ENCODE measurements at regions not wholly inside any gene's neighbourhood (a gene's known extent, or its start where the extent isn't known, plus 50 kb on each side); places are given as distances from the start of the nearest gene placed in this dataset.
"Not testable (repeated sequence)": the region's sequence is repeated elsewhere in the genome, so short reads cannot be mapped to it uniquely, and the experiment has no call there.

GRCh38 chr12:127149226-127149964 lies 1117.6 kb upstream of the TMEM132C start:
- no peaks in the 10 kb centered on the region for H3K36me3 ChIP-seq (ENCODE audit: control insufficient read depth in 1 of 2, insufficient read depth in 2 of 2, low read length in 2 of 2)
- no peaks in the 10 kb centered on the region for H3K27me3 ChIP-seq (ENCODE audit: control insufficient read depth in 1 of 2, insufficient read depth in 2 of 2, low read length in 2 of 2)
- H3K4me3 ChIP-seq (ENCODE audit: low read depth in 1 of 2, low read length in 2 of 2): no peak overlapping the region
- no peaks in the 10 kb centered on the region for H3K9me3 ChIP-seq (ENCODE audit: control insufficient read depth in 1 of 2, low read length in 2 of 2)
- no peak overlapping the region for H3K27ac ChIP-seq (ENCODE audit: low read depth, low read length)
- peaks cover 0 to 3% of the 10 kb centered on the region in 2 donors for H3K4me1 ChIP-seq (ENCODE audit: control insufficient read depth in 1 of 2, insufficient read depth in 2 of 2, low read length in 2 of 2)
- no peak overlapping the region for H3K9ac ChIP-seq (ENCODE audit: low read depth in 1 of 2, low read length in 2 of 2)

GRCh38 chr12:127150028-127150427 lies 1116.9 kb upstream of the TMEM132C start:
- H3K9ac ChIP-seq (ENCODE audit: low read depth in 1 of 2, low read length in 2 of 2): no peak overlapping the region
- no peaks in the 10 kb centered on the region for H3K9me3 ChIP-seq (ENCODE audit: control insufficient read depth in 1 of 2, low read length in 2 of 2)
- no peak overlapping the region for H3K27ac ChIP-seq (ENCODE audit: low read depth, low read length)
- H3K4me3 ChIP-seq (ENCODE audit: low read depth in 1 of 2, low read length in 2 of 2): no peak overlapping the region
- H3K36me3 ChIP-seq (ENCODE audit: control insufficient read depth in 1 of 2, insufficient read depth in 2 of 2, low read length in 2 of 2): no peaks in the 10 kb centered on the region
- peaks cover 0 to 3% of the 10 kb centered on the region in 2 donors for H3K4me1 ChIP-seq (ENCODE audit: control insufficient read depth in 1 of 2, insufficient read depth in 2 of 2, low read length in 2 of 2)
- H3K27me3 ChIP-seq (ENCODE audit: control insufficient read depth in 1 of 2, insufficient read depth in 2 of 2, low read length in 2 of 2): no peaks in the 10 kb centered on the region

DNA sequence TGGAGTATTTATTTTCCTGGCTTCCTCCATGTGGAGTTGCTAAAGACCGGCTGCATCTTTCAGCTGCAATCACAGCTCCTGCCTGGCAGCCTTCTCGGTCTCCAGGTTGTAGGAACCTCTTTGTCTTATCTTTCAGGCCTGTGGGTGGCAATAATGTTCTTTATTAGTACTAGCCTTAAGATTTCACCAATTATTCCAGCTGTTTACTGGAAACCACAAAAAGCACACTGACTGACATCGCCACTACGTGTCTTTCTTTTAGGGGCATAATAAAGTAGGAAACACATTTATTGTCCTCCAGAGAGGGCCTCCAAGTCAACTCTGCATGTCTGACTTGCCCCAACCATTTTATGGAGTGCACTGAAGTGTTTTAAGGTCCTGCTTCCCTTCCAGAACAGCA lies 1116.5 kb upstream of the TMEM132C start:
- Histone ChIP-seq H3K4me1 (ENCODE audit: control insufficient read depth in 1 of 2, insufficient read depth in 2 of 2, low read length in 2 of 2) (peaks cover 0 to 3% of the 10 kb centered on the region in 2 donors), H3K9ac (ENCODE audit: low read depth in 1 of 2, low read length in 2 of 2) (no peak overlapping the region)

GRCh38 chr12:127150956-127151355 lies 1116.0 kb upstream of the TMEM132C start:
- H3K9ac ChIP-seq (ENCODE audit: low read depth in 1 of 2, low read length in 2 of 2): no peak overlapping the region
- H3K27ac ChIP-seq (ENCODE audit: low read depth, low read length): no peak overlapping the region
- peaks cover 0 to 3% of the 10 kb centered on the region in 2 donors for H3K4me1 ChIP-seq (ENCODE audit: control insufficient read depth in 1 of 2, insufficient read depth in 2 of 2, low read length in 2 of 2)
- no peaks in the 10 kb centered on the region for H3K27me3 ChIP-seq (ENCODE audit: control insufficient read depth in 1 of 2, insufficient read depth in 2 of 2, low read length in 2 of 2)
- H3K36me3 ChIP-seq (ENCODE audit: control insufficient read depth in 1 of 2, insufficient read depth in 2 of 2, low read length in 2 of 2): no peaks in the 10 kb centered on the region
- no peaks in the 10 kb centered on the region for H3K9me3 ChIP-seq (ENCODE audit: control insufficient read depth in 1 of 2, low read length in 2 of 2)
- H3K4me3 ChIP-seq (ENCODE audit: low read depth in 1 of 2, low read length in 2 of 2): no peak overlapping the region

More for the DNA sequence above, 1116.5 kb upstream of the TMEM132C start:
- no peaks in the 10 kb centered on the region for H3K36me3 ChIP-seq (ENCODE audit: control insufficient read depth in 1 of 2, insufficient read depth in 2 of 2, low read length in 2 of 2)
- H3K27me3 ChIP-seq (ENCODE audit: control insufficient read depth in 1 of 2, insufficient read depth in 2 of 2, low read length in 2 of 2): no peaks in the 10 kb centered on the region
- H3K9me3 ChIP-seq (ENCODE audit: control insufficient read depth in 1 of 2, low read length in 2 of 2): no peaks in the 10 kb centered on the region
- H3K27ac ChIP-seq (ENCODE audit: low read depth, low read length): no peak overlapping the region
- no peak overlapping the region for H3K4me3 ChIP-seq (ENCODE audit: low read depth in 1 of 2, low read length in 2 of 2)

DNA sequence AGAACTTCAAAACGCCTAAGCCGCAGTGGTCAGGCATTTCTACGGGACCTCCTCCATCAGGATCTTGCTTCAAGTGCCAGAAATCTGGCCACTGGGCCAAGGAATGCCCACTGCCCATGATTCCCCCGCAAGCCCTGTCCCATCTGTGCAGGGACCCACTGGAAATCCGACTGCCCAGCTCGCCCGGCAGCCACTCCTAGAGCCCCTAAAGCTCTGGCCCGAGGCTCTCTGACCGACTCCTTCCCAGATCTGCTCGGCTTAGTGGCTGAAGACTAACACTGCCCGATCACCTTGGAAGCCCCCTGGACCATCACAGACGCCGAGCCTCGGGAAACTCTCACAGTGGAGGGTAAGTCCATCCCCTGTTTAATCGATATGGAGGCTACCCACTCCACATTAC lies 1113.0 kb upstream of the TMEM132C start:
- Histone ChIP-seq H3K27me3 (ENCODE audit: control insufficient read depth in 1 of 2, insufficient read depth in 2 of 2, low read length in 2 of 2) (no peaks in the 10 kb centered on the region), H3K27ac (ENCODE audit: low read depth, low read length) (no peak overlapping the region), H3K4me3 (ENCODE audit: low read depth in 1 of 2, low read length in 2 of 2) (no peak overlapping the region), H3K36me3 (ENCODE audit: control insufficient read depth in 1 of 2, insufficient read depth in 2 of 2, low read length in 2 of 2) (no peaks in the 10 kb centered on the region), H3K4me1 (ENCODE audit: control insufficient read depth in 1 of 2, insufficient read depth in 2 of 2, low read length in 2 of 2) (no peaks in the 10 kb centered on the region), H3K9me3 (ENCODE audit: control insufficient read depth in 1 of 2, low read length in 2 of 2) (no peaks in the 10 kb centered on the region), H3K9ac (ENCODE audit: low read depth in 1 of 2, low read length in 2 of 2) (no peak overlapping the region)

DNA sequence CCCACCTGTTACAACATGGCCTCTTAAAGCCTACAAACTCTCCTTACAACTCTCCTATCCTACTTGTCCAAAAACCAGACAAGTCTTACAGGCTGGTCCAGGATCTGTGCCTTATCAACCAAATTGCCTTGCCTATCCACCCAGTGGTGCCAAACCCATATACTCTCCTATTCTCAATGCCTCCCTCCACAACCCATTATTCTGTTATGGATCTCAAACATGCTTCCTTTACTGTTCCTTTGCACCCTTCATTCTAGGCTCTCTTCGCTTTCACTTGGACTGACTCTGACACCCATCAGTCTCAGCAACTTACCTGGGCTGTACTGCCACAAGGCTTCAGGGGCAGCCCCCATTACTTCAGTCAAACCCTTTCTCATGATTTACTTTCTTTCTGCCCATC lies 1112.1 kb upstream of the TMEM132C start:
- not testable (repeated sequence) for H3K4me1 ChIP-seq (ENCODE audit: control insufficient read depth in 1 of 2, insufficient read depth in 2 of 2, low read length in 2 of 2); H3K9ac ChIP-seq (ENCODE audit: low read depth in 1 of 2, low read length in 2 of 2); H3K4me3 ChIP-seq (ENCODE audit: low read depth in 1 of 2, low read length in 2 of 2); H3K9me3 ChIP-seq (ENCODE audit: control insufficient read depth in 1 of 2, low read length in 2 of 2); H3K36me3 ChIP-seq (ENCODE audit: control insufficient read depth in 1 of 2, insufficient read depth in 2 of 2, low read length in 2 of 2); H3K27me3 ChIP-seq (ENCODE audit: control insufficient read depth in 1 of 2, insufficient read depth in 2 of 2, low read length in 2 of 2); H3K27ac ChIP-seq (ENCODE audit: low read depth, low read length)

GRCh38 chr12:127155935-127156619 lies 1110.9 kb upstream of the TMEM132C start:
- not testable (repeated sequence) for H3K4me3 ChIP-seq (ENCODE audit: low read depth in 1 of 2, low read length in 2 of 2); H3K4me1 ChIP-seq (ENCODE audit: control insufficient read depth in 1 of 2, insufficient read depth in 2 of 2, low read length in 2 of 2); H3K9ac ChIP-seq (ENCODE audit: low read depth in 1 of 2, low read length in 2 of 2); H3K9me3 ChIP-seq (ENCODE audit: control insufficient read depth in 1 of 2, low read length in 2 of 2); H3K27me3 ChIP-seq (ENCODE audit: control insufficient read depth in 1 of 2, insufficient read depth in 2 of 2, low read length in 2 of 2); H3K27ac ChIP-seq (ENCODE audit: low read depth, low read length); H3K36me3 ChIP-seq (ENCODE audit: control insufficient read depth in 1 of 2, insufficient read depth in 2 of 2, low read length in 2 of 2)

DNA sequence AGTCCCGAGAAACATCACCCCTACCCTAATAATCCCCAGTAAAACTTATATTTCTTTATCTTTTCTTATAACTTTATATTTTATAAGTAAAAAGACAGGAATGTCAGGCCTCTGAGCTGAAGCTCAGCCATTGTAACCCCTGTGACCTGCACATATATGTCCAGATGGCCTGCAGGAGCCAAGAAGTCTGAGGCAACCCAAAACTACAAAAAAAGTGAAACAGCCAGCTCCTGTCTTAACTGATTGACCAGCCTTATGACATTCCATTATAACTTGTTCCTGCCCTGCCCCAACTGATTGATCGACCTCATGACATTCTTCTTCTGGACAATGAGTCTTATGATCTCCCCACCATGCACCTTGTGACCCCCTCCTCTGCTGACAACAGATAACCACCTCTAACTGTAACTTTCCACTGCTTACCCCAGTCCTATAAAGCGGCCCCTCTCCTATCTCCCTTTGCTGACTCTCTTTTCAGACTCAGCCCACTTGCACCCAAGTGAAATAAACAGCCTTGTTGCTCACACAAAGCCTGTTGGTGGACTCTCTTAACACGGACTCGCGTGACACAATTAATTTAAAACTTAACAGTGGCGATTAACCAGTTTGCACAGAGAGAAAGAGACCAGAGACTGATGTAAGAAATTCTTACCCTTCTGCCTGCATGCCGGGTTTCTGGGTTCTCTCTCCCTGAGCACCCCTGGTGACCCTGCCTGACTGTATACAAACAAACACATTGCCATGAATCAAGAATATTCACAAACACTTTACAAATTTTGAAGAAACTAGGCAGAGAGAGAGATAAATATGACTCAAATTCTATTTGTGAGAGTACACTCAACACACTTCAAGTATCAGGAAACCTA lies 1109.2 kb upstream of the TMEM132C start:
- not testable (repeated sequence) for H3K4me3 ChIP-seq (ENCODE audit: low read depth in 1 of 2, low read length in 2 of 2); H3K27me3 ChIP-seq (ENCODE audit: control insufficient read depth in 1 of 2, insufficient read depth in 2 of 2, low read length in 2 of 2); H3K9ac ChIP-seq (ENCODE audit: low read depth in 1 of 2, low read length in 2 of 2); H3K4me1 ChIP-seq (ENCODE audit: control insufficient read depth in 1 of 2, insufficient read depth in 2 of 2, low read length in 2 of 2); H3K27ac ChIP-seq (ENCODE audit: low read depth, low read length); H3K9me3 ChIP-seq (ENCODE audit: control insufficient read depth in 1 of 2, low read length in 2 of 2); H3K36me3 ChIP-seq (ENCODE audit: control insufficient read depth in 1 of 2, insufficient read depth in 2 of 2, low read length in 2 of 2)

DNA sequence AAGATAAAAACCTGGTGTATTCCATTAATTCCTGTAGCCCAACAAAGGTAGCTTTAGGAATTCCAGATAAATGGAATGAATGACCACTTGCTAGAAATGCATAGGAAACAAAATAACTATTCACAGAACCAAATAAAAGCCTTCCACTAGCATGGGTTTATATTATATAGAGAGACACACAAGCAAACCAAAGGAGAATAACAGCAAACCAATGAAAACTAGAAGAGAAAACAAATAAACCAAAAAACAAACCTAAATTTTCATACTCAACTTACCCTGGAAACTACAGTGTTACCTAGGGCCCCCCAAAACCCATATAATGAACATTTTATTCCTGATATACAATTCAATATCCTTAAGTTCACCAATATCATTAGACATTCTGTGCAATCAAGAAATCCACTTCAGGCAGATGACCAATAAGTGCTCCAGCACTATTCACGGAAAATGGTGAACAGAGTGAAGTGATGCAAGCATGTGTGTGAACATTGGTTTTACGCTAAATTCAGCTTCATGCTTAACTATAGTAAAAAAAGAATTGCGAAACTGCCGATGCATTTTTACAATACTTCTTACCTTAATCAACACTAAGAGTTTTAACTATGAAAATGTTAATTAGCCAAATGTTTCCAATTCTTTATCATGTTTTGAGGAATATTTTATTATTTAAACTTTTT lies 1108.4 kb upstream of the TMEM132C start:
- Histone ChIP-seq H3K36me3 (ENCODE audit: control insufficient read depth in 1 of 2, insufficient read depth in 2 of 2, low read length in 2 of 2) (no peaks in the 10 kb centered on the region), H3K4me1 (ENCODE audit: control insufficient read depth in 1 of 2, insufficient read depth in 2 of 2, low read length in 2 of 2) (no peaks in the 10 kb centered on the region), H3K27me3 (ENCODE audit: control insufficient read depth in 1 of 2, insufficient read depth in 2 of 2, low read length in 2 of 2) (no peaks in the 10 kb centered on the region), H3K9ac (ENCODE audit: low read depth in 1 of 2, low read length in 2 of 2) (no peak overlapping the region), H3K9me3 (ENCODE audit: control insufficient read depth in 1 of 2, low read length in 2 of 2) (no peaks in the 10 kb centered on the region), H3K4me3 (ENCODE audit: low read depth in 1 of 2, low read length in 2 of 2) (no peak overlapping the region), H3K27ac (ENCODE audit: low read depth, low read length) (no peak overlapping the region)
